Effector memory CD8-positive, alpha-beta T cell (primary cell): ENCODE measurements at regions not wholly inside any gene's neighbourhood (a gene's known extent, or its start where the extent isn't known, plus 50 kb on each side); places are given as distances from the start of the nearest gene placed in this dataset.

ENCODE experiments used
- ATAC-seq: fragments of 150-1000 bp; cut with Tn5 transposase; replicated peaks from 2 replicates; pipeline ENCODE4 v1.10.0; 2021; ENCODE audit warnings: mild to moderate bottlenecking, moderate library complexity
- DNase-seq, 3 experiments: peaks; one replicate each; pipeline ENCODE4 v3.0.0; 2021
- H3K27ac Mint-ChIP-seq, 2 donors: one replicate each; pipeline ENCODE4 v1.8.0; 2022; ENCODE audit warnings: mild to moderate bottlenecking in 2 of 2, mixed read lengths in 2 of 2, moderate library complexity in 2 of 2
- H3K27me3 Mint-ChIP-seq, 2 donors: one replicate each; pipeline ENCODE4 v1.8.0; 2022; ENCODE audit warnings: mixed read lengths in 2 of 2
- H3K36me3 Mint-ChIP-seq: one replicate; pipeline ENCODE4 v1.8.0; 2022; ENCODE audit warnings: mild to moderate bottlenecking, moderate library complexity, mixed read lengths; ENCODE audit not compliant: insufficient read depth
- H3K4me1 Mint-ChIP-seq, 2 donors: one replicate each; pipeline ENCODE4 v1.8.0; 2022; ENCODE audit warnings: low read depth in 2 of 2, mixed read lengths in 2 of 2
- H3K4me3 Mint-ChIP-seq, 2 donors: one replicate each; pipeline ENCODE4 v1.8.0; 2022; ENCODE audit warnings: mild to moderate bottlenecking in 2 of 2, mixed read lengths in 2 of 2, moderate library complexity in 2 of 2
- H3K9me3 Mint-ChIP-seq, 2 donors: one replicate each; pipeline ENCODE4 v1.8.0; 2022; ENCODE audit warnings: mixed read lengths in 2 of 2

DNA sequence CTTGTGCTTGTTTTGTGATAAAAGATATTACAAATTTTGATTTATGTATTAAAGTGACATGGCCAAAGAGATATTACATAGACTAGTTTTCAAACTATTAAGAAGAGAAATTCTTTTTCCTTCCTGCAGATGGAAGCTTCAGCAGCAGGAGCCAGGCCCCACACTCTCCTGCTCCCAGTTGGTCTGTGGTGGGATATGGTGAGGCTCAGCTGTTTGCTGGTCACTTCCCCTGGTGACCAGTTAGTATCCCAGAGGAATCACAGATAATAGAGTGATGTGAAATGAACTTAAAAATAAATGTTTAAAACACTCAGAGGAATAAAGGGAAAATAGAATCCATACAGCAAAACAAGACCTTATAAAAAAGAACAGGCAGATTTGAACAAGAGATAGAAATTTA, 154.7 kb downstream of the KTN1 start:
- no peak overlapping the region for H3K4me3 Mint-ChIP-seq
- ATAC-seq (no peak), DNase-seq (no peak)
- no peaks in the 10 kb centered on the region for H3K27me3 Mint-ChIP-seq
- no peaks in the 10 kb centered on the region for H3K36me3 Mint-ChIP-seq
- H3K4me1 Mint-ChIP-seq = peaks cover 0 to 6% of the 10 kb centered on the region in 2 donors
- H3K9me3 Mint-ChIP-seq = no peaks in the 10 kb centered on the region
- H3K27ac Mint-ChIP-seq = no peak overlapping the region

DNA sequence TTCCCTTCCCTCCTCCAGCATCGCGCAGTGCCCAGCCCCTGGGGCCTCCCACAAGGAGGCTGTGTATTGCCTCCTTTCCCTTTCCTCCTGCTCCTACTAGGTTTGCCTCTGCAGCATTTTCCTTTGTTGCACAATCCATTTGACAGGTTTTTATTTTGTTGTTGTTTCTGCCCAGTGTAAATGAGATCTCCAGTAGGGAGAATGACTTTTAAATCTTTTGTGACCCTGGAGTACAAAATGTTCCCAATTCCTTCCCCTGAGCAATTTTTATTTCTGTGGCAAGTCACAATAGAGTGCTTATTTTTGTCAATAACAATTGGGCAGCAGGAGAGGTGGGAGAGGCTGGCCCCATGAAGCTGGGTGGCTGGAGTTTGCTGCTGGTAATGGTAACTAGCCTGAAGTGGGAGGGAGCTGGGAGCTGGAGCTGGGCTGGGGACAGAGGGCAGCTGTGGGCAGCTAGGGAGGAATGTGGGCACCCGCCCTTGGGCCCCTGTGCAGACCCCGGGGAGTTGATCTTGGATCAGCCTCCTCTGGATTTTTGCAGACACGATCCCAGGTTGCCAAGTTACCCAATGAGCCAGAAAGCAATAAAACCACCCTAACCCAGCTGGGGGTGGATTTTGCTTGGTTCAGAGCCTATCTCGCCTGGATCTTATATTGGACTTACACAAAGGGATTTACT, 160.1 kb downstream of the KTN1 start:
- no peaks in the 10 kb centered on the region for H3K4me1 Mint-ChIP-seq
- peaks cover 0 to 5% of the 10 kb centered on the region in 2 donors for H3K27me3 Mint-ChIP-seq
- no peak for ATAC-seq
- no peaks in the 10 kb centered on the region for H3K9me3 Mint-ChIP-seq
- no peaks in the 10 kb centered on the region for H3K36me3 Mint-ChIP-seq
- H3K27ac Mint-ChIP-seq = peak overlapping the region in 1 of 2 donors; percentile 10
- DNase-seq = no peak
- no peak overlapping the region for H3K4me3 Mint-ChIP-seq

DNA sequence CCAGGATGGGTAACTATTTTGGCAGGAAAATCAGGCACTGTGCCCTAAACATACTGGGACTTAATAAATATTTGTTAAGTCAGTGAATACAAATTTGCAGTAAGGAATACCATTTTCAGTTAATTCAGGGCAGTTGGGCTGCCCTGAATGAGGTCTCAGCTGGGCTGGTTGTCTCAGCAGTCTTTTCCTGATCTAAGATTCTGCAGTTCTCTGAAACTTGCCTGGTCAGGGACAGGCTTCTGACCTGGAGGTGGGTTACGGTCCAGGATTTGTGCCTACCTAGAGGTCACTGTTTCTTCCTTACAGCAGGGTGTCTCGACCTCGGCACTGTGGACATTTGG, 160.6 kb downstream of the KTN1 start:
- Mint-ChIP-seq H3K27me3 (peaks cover 0 to 5% of the 10 kb centered on the region in 2 donors), H3K9me3 (no peaks in the 10 kb centered on the region), H3K36me3 (no peaks in the 10 kb centered on the region), H3K27ac (peak overlapping the region in 1 of 2 donors; percentile 22), H3K4me3 (no peak overlapping the region), H3K4me1 (no peaks in the 10 kb centered on the region)
- ATAC-seq = no peak
- no peak for DNase-seq

DNA sequence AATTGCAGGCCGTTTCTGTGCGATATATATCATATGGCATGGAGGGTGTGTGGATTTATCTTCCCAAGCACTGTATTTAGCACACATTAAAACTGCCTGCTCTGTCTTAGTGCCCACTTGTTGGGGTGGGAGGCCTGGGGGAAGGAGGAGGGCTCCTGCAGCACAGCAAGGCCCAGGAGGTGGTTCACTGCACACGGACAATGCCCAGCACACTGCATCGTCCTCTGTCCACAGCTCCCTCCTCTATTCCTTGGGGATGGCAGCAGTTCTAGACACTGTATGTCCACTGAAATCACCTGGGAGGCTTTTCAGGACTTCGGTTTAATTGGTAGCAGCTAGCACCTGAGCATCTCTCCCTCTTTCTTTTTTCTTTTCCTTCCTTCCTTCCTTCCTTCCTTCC, 161.2 kb downstream of the KTN1 start:
- no peaks in the 10 kb centered on the region for H3K36me3 Mint-ChIP-seq

DNA sequence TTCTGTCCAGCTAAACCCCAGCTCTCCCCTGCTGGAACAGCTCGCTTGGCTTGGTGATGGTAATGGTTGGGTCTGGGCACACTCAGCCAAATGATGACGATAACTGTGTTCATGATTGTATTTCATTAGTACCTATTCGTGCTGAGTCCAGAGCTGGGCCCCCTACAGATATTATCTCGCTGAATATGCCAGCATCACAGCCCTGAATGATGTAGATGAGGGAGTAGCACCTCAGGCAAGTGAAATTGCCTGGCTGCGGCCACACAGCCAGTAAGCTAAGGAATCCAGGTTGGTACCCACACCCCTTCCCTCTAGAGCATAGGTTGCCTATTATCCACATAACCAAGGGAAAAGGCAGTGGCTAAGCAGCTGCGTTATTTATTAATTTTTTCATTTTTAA, 163.5 kb downstream of the KTN1 start:
- Mint-ChIP-seq H3K27ac (no peak overlapping the region), H3K4me3 (no peak overlapping the region), H3K27me3 (peaks cover 0 to 5% of the 10 kb centered on the region in 2 donors), H3K4me1 (no peaks in the 10 kb centered on the region), H3K36me3 (no peaks in the 10 kb centered on the region), H3K9me3 (no peaks in the 10 kb centered on the region)
- DNase-seq = no peak
- ATAC-seq = no peak

More for the DNA sequence above, 161.2 kb downstream of the KTN1 start:
- DNase-seq (no peak), ATAC-seq (no peak)
- no peak overlapping the region for H3K4me3 Mint-ChIP-seq
- H3K9me3 Mint-ChIP-seq = no peaks in the 10 kb centered on the region
- H3K27me3 Mint-ChIP-seq = peaks cover 0 to 5% of the 10 kb centered on the region in 2 donors
- H3K27ac Mint-ChIP-seq = peak overlapping the region in 1 of 2 donors; percentile 22
- no peaks in the 10 kb centered on the region for H3K4me1 Mint-ChIP-seq

DNA sequence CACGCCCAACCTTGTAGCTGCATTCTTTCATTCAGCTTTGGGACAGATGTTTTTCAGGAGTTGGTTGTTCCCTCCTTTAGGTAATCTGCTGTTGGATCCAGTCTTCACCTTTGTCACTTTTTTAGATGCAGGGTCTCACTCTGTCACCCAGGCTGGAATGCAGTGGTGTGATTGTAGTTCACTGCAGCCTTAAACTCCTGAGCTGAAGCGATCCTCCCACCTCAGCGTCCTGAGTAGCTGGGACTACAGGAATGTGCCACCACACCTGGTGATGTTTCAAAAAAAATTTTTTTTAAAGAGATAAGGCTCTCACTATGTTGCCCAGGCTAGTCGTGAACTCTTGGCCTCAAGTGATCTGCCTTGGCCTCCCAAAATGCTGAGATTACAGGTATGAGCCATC, 164.3 kb downstream of the KTN1 start:
- Mint-ChIP-seq H3K36me3 (no peaks in the 10 kb centered on the region), H3K27me3 (peaks cover 0 to 5% of the 10 kb centered on the region in 2 donors), H3K4me3 (no peak overlapping the region), H3K9me3 (no peaks in the 10 kb centered on the region), H3K27ac (no peak overlapping the region), H3K4me1 (no peaks in the 10 kb centered on the region)
- ATAC-seq (no peak), DNase-seq (no peak)

DNA sequence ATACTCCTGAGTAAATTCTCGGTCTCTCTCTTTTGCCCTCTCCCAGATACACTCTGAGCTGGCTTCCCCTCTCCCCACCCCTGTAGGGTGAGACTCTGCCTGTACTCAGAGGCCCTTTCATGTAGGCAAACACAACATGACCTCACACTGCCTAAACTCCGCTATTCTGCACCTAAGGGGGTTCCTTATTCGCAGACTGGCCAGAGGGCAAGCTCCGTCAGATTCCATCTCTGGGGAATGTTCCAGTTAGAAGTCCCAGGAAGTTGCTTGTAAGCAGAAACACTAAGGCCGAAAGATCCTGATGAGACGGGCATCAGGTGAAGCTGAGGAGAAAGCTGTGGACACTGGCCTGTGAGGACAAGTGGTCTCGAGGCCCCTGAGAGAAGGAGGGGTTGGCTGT, 165.9 kb downstream of the KTN1 start:
- ATAC-seq (no peak), DNase-seq (no peak)
- no peak overlapping the region for H3K27ac Mint-ChIP-seq
- no peaks in the 10 kb centered on the region for H3K36me3 Mint-ChIP-seq
- H3K9me3 Mint-ChIP-seq = no peaks in the 10 kb centered on the region
- H3K4me1 Mint-ChIP-seq = no peaks in the 10 kb centered on the region
- no peak overlapping the region for H3K4me3 Mint-ChIP-seq
- H3K27me3 Mint-ChIP-seq = peaks cover 0 to 5% of the 10 kb centered on the region in 2 donors

DNA sequence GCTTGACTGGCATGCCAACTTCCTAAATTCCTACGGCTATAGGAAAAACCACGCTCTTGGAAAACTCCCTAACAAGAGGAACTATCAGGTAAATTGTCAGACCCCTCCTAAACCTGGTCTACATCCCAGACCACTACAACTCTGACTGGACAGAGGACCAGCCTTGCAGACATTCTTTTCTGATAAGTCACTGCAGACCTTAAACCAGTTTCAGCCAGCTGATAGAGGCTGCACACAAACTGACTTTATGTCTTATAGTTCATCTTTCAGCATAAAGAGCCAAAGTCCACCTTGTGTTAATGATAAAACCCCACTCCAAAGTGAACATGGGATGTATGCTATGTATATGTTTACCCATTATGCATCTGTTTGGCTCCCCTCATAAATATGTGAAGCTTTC, 166.6 kb downstream of the KTN1 start:
- Mint-ChIP-seq H3K4me3 (no peak overlapping the region), H3K27me3 (peaks cover 0 to 5% of the 10 kb centered on the region in 2 donors), H3K4me1 (no peaks in the 10 kb centered on the region), H3K36me3 (no peaks in the 10 kb centered on the region), H3K9me3 (no peaks in the 10 kb centered on the region), H3K27ac (no peak overlapping the region)
- DNase-seq = no peak
- no peak for ATAC-seq

DNA sequence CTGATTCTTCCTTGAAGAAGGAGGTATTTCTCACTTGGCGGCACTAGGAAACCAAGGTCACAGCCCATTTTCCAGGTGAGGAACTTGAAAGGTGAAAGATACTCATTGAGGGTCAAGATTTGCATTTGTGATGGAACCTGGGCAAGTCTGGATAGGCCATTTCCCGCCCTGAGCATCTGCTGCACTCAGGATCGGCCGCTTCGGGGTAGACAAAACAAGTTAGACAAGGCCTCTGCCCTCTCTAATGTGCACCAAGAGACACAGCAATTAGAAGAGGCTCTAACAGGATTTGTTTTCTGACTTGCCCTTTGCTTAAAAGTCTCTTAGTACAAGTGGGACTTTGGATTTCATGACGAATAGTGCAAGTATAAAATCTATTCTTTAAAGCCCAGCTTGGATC, 167.2 kb downstream of the KTN1 start:
- DNase-seq = no peak
- Mint-ChIP-seq H3K4me3 (no peak overlapping the region), H3K36me3 (no peaks in the 10 kb centered on the region), H3K4me1 (no peaks in the 10 kb centered on the region), H3K9me3 (no peaks in the 10 kb centered on the region), H3K27me3 (peaks cover 0 to 4% of the 10 kb centered on the region in 2 donors), H3K27ac (no peak overlapping the region)
- no peak for ATAC-seq

DNA sequence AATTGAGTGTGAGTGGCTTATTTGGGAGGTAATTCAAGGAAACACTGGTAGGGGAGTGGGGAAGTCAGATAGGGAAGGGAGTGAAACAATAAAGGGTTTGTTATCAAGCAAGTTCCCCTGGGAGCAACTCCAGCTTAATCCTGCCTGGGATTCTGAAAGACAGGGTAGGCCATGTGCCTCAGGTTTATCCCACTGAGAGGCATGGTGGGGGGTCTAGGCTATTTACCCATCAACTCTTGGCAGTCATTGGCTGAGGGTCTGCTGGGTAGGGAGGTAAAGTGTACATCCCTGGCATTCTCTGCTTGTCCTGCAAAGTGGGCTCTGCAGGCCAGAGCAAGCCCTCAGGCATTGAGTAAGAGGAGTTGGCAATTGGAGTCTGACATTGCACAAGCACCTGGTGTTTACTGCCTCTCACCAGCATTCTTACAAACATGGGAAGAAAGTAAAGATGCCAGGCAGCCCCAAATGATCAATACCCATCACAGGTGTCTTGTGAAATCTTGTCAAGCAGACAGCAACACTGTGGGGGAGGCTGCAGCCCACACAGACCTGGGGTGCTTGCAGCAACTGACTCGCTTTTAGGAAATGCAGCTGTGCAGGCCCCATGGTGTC, 169.3 kb downstream of the KTN1 start:
- no peaks in the 10 kb centered on the region for H3K36me3 Mint-ChIP-seq
- no peaks in the 10 kb centered on the region for H3K4me1 Mint-ChIP-seq
- ATAC-seq = no peak
- no peak overlapping the region for H3K4me3 Mint-ChIP-seq
- peak overlapping the region in 1 of 2 donors; percentile 36 for H3K27ac Mint-ChIP-seq
- no peaks in the 10 kb centered on the region for H3K27me3 Mint-ChIP-seq
- no peaks in the 10 kb centered on the region for H3K9me3 Mint-ChIP-seq
- no peak for DNase-seq

DNA sequence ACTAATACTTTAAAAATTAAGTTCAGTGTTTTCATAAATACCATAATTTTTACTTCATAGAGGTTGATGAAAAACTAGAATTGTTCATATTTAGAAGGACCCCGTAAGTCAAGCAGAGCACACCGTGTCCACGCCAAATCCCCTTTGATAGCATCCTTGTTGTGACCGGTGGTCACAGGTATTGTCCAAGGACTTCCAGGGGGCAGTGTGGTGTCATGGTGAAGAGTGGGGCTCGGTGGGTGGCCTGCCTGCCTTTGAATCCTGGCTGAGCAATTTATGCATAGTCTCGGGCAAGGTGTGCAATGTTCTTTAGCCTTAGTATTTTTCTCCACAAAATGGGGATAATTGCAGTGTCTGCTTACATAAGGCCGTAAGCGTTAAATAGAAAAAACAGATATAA, 169.9 kb downstream of the KTN1 start:
- Mint-ChIP-seq H3K27ac (no peak overlapping the region), H3K4me3 (no peak overlapping the region), H3K36me3 (no peaks in the 10 kb centered on the region), H3K27me3 (no peaks in the 10 kb centered on the region), H3K4me1 (no peaks in the 10 kb centered on the region), H3K9me3 (no peaks in the 10 kb centered on the region)
- DNase-seq (no peak), ATAC-seq (no peak)

DNA sequence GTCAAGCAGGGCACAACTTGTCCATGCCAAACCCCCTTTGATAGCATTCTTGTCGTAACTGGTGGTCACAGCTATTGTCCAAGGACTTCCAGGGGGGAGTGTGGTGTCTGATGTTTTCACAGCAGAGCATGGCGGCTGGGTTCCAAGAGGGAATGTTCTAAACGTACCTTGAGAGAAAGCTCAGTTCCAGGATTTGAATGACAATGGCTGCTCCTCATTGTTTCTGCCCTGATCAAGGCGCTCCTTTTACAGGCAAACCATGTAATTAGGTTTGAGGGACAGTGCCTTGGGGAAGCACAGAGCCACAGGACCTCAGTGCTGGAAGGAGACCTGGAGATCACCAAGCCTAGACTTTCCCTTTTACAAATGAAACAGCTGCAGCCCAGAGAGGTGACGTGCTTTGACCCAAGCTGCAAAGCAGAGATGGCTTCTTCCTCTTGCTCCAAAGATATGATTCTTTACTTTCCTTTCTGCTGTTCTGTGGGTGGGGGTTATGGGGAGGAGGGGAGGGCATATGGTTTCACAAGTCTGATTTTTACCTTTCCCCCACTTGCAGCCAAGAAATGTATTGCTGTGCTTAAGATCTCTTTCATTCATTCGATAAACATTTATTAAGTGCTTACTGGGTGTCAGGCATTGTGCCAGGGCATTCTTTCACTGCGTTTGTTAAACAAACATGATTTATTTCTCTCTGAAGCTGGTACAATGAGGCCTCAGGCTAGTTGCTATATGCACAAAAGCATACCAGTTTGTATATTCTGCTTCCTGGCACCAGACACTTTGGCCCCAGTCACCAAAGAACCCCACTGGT, 172.8 kb downstream of the KTN1 start:
- no peak for DNase-seq
- no peak for ATAC-seq
- H3K36me3 Mint-ChIP-seq = no peaks in the 10 kb centered on the region
- H3K4me1 Mint-ChIP-seq = no peaks in the 10 kb centered on the region
- no peak overlapping the region for H3K27ac Mint-ChIP-seq
- H3K9me3 Mint-ChIP-seq = no peaks in the 10 kb centered on the region
- no peaks in the 10 kb centered on the region for H3K27me3 Mint-ChIP-seq
- H3K4me3 Mint-ChIP-seq = no peak overlapping the region

DNA sequence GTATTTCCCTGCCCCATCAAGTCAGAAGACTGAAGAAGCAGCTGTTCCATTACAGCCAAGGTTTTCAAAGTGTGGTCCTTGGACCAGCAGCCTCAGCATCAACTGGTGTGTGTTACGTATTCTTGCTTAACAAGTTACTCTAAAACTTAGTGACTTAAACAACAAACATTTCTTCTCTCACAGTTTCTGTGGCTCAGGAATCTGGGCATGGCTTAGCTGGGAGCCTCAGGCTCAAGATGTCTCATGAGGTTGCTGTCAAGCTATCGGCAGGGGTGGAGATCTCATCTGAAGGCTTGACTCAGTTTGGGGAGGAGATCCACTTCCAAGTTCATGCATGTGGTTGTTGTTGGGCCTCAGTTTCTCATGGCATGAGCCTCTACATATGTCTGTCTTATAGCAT, 174.5 kb downstream of the KTN1 start:
- ATAC-seq (no peak), DNase-seq (no peak)
- Mint-ChIP-seq H3K4me3 (no peak overlapping the region), H3K4me1 (no peaks in the 10 kb centered on the region), H3K36me3 (no peaks in the 10 kb centered on the region), H3K27me3 (no peaks in the 10 kb centered on the region), H3K9me3 (no peaks in the 10 kb centered on the region), H3K27ac (no peak overlapping the region)

DNA sequence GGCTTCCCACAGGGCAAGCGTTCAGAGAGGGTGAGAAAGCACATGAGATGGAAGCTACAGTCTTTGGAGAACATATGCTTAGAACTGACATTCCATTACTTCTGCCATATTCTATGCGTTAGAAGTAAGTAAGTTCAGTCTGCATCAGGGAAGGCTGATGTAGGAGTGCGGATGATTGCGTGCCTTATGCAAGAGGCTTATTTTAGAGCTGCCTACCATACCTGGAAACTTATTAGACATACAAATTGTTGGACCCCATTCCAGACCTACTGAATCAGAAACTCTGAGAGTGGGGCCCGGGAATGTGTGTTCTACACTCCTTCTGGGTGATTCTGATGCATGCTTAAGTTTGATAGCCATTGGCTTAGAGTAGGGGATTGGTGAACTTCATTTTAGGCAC, 174.9 kb downstream of the KTN1 start:
- no peak overlapping the region for H3K4me3 Mint-ChIP-seq
- H3K4me1 Mint-ChIP-seq = no peaks in the 10 kb centered on the region
- DNase-seq = no peak
- H3K36me3 Mint-ChIP-seq = no peaks in the 10 kb centered on the region
- H3K27me3 Mint-ChIP-seq = no peaks in the 10 kb centered on the region
- no peaks in the 10 kb centered on the region for H3K9me3 Mint-ChIP-seq
- H3K27ac Mint-ChIP-seq = no peak overlapping the region
- no peak for ATAC-seq
